Neural crest cell (in vitro differentiated cells): ENCODE measurements at regions not wholly inside any gene's neighbourhood (a gene's known extent, or its start where the extent isn't known, plus 50 kb on each side); places are given as distances from the start of the nearest gene placed in this dataset.

Source experiments
- DNase-seq: peaks from one replicate; pipeline ENCODE4 v3.0.0; 2021; ENCODE audit warnings: low read depth, mixed read lengths, low spot score
- H3K27ac Mint-ChIP-seq: one replicate; pipeline ENCODE4 v1.8.0; 2021; ENCODE audit warnings: mild to moderate bottlenecking, mixed read lengths; ENCODE audit not compliant: unreplicated experiment
- H3K27me3 Mint-ChIP-seq: 2 replicates; pipeline ENCODE4 v1.8.0; 2021; ENCODE audit warnings: low read depth, mild to moderate bottlenecking, mixed read lengths
- H3K36me3 Mint-ChIP-seq: 2 replicates; pipeline ENCODE4 v1.8.0; 2021; ENCODE audit warnings: low read depth, mild to moderate bottlenecking, mixed read lengths
- H3K4me1 Mint-ChIP-seq: 2 replicates; pipeline ENCODE4 v1.8.0; 2021; ENCODE audit warnings: mixed read lengths
- H3K4me3 Mint-ChIP-seq: one replicate; pipeline ENCODE4 v1.8.0; 2021; ENCODE audit warnings: mild to moderate bottlenecking, mixed read lengths
- H3K9me3 Mint-ChIP-seq: 2 replicates; pipeline ENCODE4 v1.8.0; 2021; ENCODE audit warnings: mixed read lengths
- CTCF ChIP-seq: fragments of 200-600 bp; sonication (generic); conservative IDR thresholded peaks from 2 replicates; pipeline ENCODE4 v1.5.0; 2021; ENCODE audit warnings: antibody characterized with exemption, mild to moderate bottlenecking

- no peaks in the 10 kb centered on the region for H3K36me3 Mint-ChIP-seq
- no peaks in the 10 kb centered on the region for H3K4me1 Mint-ChIP-seq
- H3K27me3 Mint-ChIP-seq = no peaks in the 10 kb centered on the region
- no peak for DNase-seq
- H3K9me3 Mint-ChIP-seq = no peaks in the 10 kb centered on the region
- no peak for TF ChIP-seq CTCF
- H3K4me3 Mint-ChIP-seq = no peak overlapping the region
- no peak overlapping the region for H3K27ac Mint-ChIP-seq
Measured at GRCh38 chr3:124601190-124601589, 129.1 kb upstream of the UMPS start.

- Mint-ChIP-seq H3K27ac (no peak overlapping the region), H3K27me3 (no peaks in the 10 kb centered on the region), H3K9me3 (no peaks in the 10 kb centered on the region), H3K36me3 (no peaks in the 10 kb centered on the region), H3K4me1 (no peaks in the 10 kb centered on the region), H3K4me3 (no peak overlapping the region)
- DNase-seq = no peak
- TF ChIP-seq CTCF = no peak
Measured at GRCh38 chr3:124602980-124603627, 127.1 kb upstream of the UMPS start.

- no peaks in the 10 kb centered on the region for H3K9me3 Mint-ChIP-seq
- no peaks in the 10 kb centered on the region for H3K4me1 Mint-ChIP-seq
- H3K27me3 Mint-ChIP-seq = no peaks in the 10 kb centered on the region
- no peak overlapping the region for H3K27ac Mint-ChIP-seq
- H3K36me3 Mint-ChIP-seq = no peaks in the 10 kb centered on the region
- DNase-seq = no peak
- no peak for TF ChIP-seq CTCF
- H3K4me3 Mint-ChIP-seq = no peak overlapping the region
Measured at GRCh38 chr3:124605781-124606579, 124.3 kb upstream of the UMPS start.

- Mint-ChIP-seq H3K36me3 (no peaks in the 10 kb centered on the region), H3K4me1 (no peaks in the 10 kb centered on the region), H3K27me3 (no peaks in the 10 kb centered on the region), H3K4me3 (no peak overlapping the region), H3K9me3 (no peaks in the 10 kb centered on the region), H3K27ac (no peak overlapping the region)
- no peak for TF ChIP-seq CTCF
- no peak for DNase-seq
Measured at GRCh38 chr3:124607163-124607562, 123.1 kb upstream of the UMPS start.

GRCh38 chr3:124609402-124609801 lies 120.8 kb upstream of the UMPS start:
- TF ChIP-seq CTCF = no peak
- Mint-ChIP-seq H3K9me3 (no peaks in the 10 kb centered on the region), H3K27me3 (no peaks in the 10 kb centered on the region), H3K36me3 (no peaks in the 10 kb centered on the region), H3K4me3 (no peak overlapping the region), H3K27ac (no peak overlapping the region), H3K4me1 (no peaks in the 10 kb centered on the region)
- no peak for DNase-seq
